Smooth muscle cell (in vitro differentiated cells): ENCODE measurements at regions not wholly inside any gene's neighbourhood (a gene's known extent, or its start where the extent isn't known, plus 50 kb on each side); places are given as distances from the start of the nearest gene placed in this dataset.

Experiments used
- DNase-seq: peaks from one replicate; lab custom pipeline; 2025; ENCODE audit not compliant: unreplicated experiment; lab: John Stamatoyannopoulos, UW
- H2AFZ ChIP-seq: fragments of 200-600 bp; sonication (generic); 2 replicates; pipeline ENCODE4 v1.6.0; 2016; ENCODE audit warnings: antibody characterized with exemption, low read depth, mild to moderate bottlenecking
- H3F3A ChIP-seq: fragments of 200-600 bp; sonication (generic); 2 replicates; pipeline ENCODE4 v1.6.0; 2017; ENCODE audit warnings: antibody characterized with exemption, low read depth
- H3K27ac ChIP-seq: fragments of 200-600 bp; sonication (generic); 2 replicates; pipeline ENCODE4 v1.5.1; 2016; ENCODE audit warnings: low read depth, mild to moderate bottlenecking
- H3K27me3 ChIP-seq: fragments of 200-600 bp; sonication (generic); 2 replicates; pipeline ENCODE4 v1.6.1; 2016; ENCODE audit warnings: low read depth, mild to moderate bottlenecking
- H3K36me3 ChIP-seq: fragments of 200-600 bp; sonication (generic); 2 replicates; pipeline ENCODE4 v1.5.1; 2016; ENCODE audit warnings: low read depth
- H3K4me1 ChIP-seq: fragments of 200-600 bp; sonication (generic); 2 replicates; pipeline ENCODE4 v1.5.1; 2016; ENCODE audit warnings: low read depth
- H3K4me2 ChIP-seq: fragments of 200-600 bp; sonication (generic); 2 replicates; pipeline ENCODE4 v1.6.0; 2016; ENCODE audit warnings: mild to moderate bottlenecking
- H3K4me3 ChIP-seq: fragments of 200-600 bp; sonication (generic); 2 replicates; pipeline ENCODE4 v1.5.1; 2016; ENCODE audit warnings: mild to moderate bottlenecking
- H3K79me2 ChIP-seq: fragments of 200-600 bp; sonication (generic); 2 replicates; pipeline ENCODE4 v1.6.0; 2016; ENCODE audit warnings: low read depth, mild to moderate bottlenecking
- H3K9ac ChIP-seq: fragments of 200-600 bp; sonication (generic); 2 replicates; pipeline ENCODE4 v1.6.0; 2016; ENCODE audit warnings: low read depth
- H3K9me3 ChIP-seq: fragments of 200-600 bp; sonication (generic); replicated peaks from 2 replicates; pipeline ENCODE4 v1.5.1; 2016; ENCODE audit warnings: low read depth
- H4K20me1 ChIP-seq: fragments of 200-600 bp; sonication (generic); 2 replicates; pipeline ENCODE4 v1.6.0; 2016; ENCODE audit warnings: low read depth
- WGBS: methylation state at CpG from one replicate; pipeline ENCODE4 v1.1.7; 2016; ENCODE audit warnings: low lambda C conversion rate; 5-methylcytosine and 5-hydroxymethylcytosine counted together
- TF ChIP-seq, protein P1 (sequence below): fragments of 200-600 bp; sonication (generic); IDR thresholded peaks from 2 replicates; pipeline ENCODE4 v1.5.1; 2017; ENCODE audit warnings: borderline replicate concordance, mild to moderate bottlenecking, antibody characterized with exemption; ENCODE audit not compliant: insufficient read depth, poor library complexity, severe bottlenecking

DNA sequence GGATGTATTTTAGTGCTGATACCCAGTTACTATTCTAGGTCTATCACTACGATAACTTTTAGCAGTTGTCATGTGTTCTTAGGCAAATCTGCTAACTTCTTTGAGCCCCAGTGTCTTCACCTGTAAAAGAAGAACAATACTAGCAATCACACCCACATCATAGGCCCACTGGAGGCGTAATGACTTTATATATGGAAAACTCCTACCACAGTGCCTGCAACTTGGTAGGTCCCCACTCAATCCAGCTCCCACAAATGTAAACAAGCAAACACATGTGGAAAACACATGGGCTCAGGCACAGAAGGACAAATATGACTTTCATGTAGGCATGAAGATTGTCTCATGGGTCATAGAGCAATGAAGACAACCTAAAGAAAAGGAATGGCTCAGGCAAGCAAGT, 115.8 kb downstream of the TBX19 start:
- TF ChIP-seq, protein P1, sequence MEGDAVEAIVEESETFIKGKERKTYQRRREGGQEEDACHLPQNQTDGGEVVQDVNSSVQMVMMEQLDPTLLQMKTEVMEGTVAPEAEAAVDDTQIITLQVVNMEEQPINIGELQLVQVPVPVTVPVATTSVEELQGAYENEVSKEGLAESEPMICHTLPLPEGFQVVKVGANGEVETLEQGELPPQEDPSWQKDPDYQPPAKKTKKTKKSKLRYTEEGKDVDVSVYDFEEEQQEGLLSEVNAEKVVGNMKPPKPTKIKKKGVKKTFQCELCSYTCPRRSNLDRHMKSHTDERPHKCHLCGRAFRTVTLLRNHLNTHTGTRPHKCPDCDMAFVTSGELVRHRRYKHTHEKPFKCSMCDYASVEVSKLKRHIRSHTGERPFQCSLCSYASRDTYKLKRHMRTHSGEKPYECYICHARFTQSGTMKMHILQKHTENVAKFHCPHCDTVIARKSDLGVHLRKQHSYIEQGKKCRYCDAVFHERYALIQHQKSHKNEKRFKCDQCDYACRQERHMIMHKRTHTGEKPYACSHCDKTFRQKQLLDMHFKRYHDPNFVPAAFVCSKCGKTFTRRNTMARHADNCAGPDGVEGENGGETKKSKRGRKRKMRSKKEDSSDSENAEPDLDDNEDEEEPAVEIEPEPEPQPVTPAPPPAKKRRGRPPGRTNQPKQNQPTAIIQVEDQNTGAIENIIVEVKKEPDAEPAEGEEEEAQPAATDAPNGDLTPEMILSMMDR = no peak
- WGBS = 89% methylated on average over 2 of the region's 2 CpGs
- Histone ChIP-seq H3K9me3 (no peaks in the 10 kb centered on the region), H3K27me3 (no peaks in the 10 kb centered on the region), H3K9ac (no peak overlapping the region), H3K4me3 (no peak overlapping the region), H3K4me2 (no peak overlapping the region), H3K36me3 (no peaks in the 10 kb centered on the region), H3F3A (no peaks in the 10 kb centered on the region), H4K20me1 (no peaks in the 10 kb centered on the region), H3K79me2 (no peaks in the 10 kb centered on the region), H2AFZ (no peak overlapping the region), H3K27ac (no peak overlapping the region), H3K4me1 (no peaks in the 10 kb centered on the region)
- DNase-seq = no peak

DNA sequence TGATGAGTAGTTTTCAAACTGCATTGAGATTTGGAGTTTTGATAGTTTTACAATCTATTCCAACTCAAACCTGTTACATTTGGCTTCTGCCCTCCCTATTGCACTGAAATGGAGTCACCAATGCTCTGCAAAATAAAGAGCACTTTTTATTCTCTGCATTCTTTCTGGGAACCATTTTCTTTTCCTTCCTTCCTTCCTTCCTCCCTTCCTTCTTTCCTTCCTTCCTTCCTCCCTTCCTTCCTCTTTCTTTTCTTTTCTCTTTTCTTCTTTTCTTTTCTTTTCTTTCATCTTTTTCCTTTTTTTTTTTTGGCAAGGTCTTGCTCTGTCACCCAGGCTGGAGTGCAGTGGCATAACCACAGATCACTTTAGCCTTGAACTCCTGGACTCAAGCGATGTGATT, 114.2 kb downstream of the TBX19 start:
- no peaks in the 10 kb centered on the region for H3K4me1 ChIP-seq
- H3K9me3 ChIP-seq = no peaks in the 10 kb centered on the region
- no peaks in the 10 kb centered on the region for H3K36me3 ChIP-seq
- H4K20me1 ChIP-seq = no peaks in the 10 kb centered on the region
- no peak overlapping the region for H3K4me3 ChIP-seq
- no peaks in the 10 kb centered on the region for H3F3A ChIP-seq
- DNase-seq = no peak
- no peak overlapping the region for H2AFZ ChIP-seq
- no peaks in the 10 kb centered on the region for H3K79me2 ChIP-seq
- no peak overlapping the region for H3K4me2 ChIP-seq
- H3K27ac ChIP-seq = no peak overlapping the region
- H3K27me3 ChIP-seq = no peaks in the 10 kb centered on the region
- 100% methylated on average over 1 of the region's 1 CpG for WGBS
- H3K9ac ChIP-seq = no peak overlapping the region
- TF ChIP-seq, protein P1 = no peak

DNA sequence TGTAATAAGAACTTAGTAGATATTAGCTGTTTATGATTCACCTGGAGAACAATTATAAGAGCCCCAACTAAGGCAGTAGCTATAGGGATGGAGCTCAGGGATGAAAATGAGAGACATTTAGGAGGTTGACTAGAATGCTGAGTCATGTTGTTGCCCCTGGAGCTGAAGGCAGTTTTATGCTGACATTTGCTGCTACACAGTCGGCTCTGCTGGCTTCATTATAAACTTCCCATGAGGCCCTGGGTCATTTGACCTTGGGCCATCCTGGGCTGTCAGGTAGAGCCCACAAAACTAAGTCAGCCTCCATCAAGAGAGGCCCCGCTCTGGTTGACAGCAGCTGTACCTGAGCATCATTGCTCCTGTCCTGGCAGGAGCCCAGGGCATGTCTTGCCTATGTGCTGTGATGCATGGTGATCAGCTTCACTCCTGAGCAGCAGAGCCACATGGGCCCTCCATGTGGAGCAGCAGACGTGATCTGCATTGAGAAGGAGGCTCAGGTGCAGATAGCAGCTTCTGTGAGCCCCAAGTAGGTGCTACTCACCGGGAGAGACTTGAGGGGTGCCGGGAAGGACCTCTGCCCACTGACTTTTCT, 112.4 kb downstream of the TBX19 start:
- H3K9me3 ChIP-seq = no peaks in the 10 kb centered on the region
- H3K4me3 ChIP-seq = no peak overlapping the region
- no peaks in the 10 kb centered on the region for H3F3A ChIP-seq
- no peak for DNase-seq
- no peaks in the 10 kb centered on the region for H3K4me1 ChIP-seq
- no peaks in the 10 kb centered on the region for H3K79me2 ChIP-seq
- TF ChIP-seq, protein P1 = no peak
- H4K20me1 ChIP-seq = no peaks in the 10 kb centered on the region
- no peaks in the 10 kb centered on the region for H3K36me3 ChIP-seq
- no peak overlapping the region for H2AFZ ChIP-seq
- H3K4me2 ChIP-seq = peak overlapping the region; percentile 23
- H3K9ac ChIP-seq = no peak overlapping the region
- no peaks in the 10 kb centered on the region for H3K27me3 ChIP-seq
- 76% methylated on average over 5 of the region's 5 CpGs for WGBS
- H3K27ac ChIP-seq = no peak overlapping the region

DNA sequence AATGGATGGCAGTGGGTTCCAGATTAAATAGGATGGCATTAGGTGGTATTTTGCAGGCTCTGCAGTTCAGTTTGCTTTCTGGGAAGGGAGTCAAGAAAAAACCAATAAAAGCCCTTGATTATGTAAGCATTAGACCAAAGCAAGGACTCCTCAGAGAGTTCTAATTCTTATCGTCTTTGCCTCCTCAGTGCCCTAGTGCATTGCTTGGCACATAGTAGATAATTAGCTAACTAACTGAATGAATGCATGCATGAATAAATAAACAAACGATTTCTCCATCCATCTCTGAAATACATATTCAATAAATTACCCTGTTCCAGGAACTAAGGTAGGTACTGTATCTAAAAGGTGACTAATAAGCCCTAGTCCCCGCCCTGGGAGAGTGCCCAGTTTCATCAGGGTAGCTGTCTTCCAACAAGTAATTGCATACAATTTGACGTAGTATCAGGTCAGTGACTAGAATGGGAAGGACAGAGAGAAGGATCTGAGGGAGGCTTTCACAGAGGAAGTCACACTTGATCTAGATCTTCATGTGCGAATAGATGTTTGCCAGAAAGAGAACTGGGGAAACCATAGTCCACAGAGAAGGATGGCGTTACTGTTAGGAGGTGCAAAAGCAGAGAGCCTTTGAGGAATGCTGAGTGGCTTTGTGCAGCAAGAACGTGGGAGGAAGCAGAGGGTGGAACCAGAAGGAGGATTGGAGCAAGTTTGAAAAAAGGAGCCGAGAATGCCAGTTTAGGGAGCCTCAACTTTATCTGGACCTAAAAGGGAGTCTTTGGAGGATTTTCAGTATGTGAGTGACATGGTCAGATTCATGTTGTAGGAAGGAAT, 111.4 kb downstream of the TBX19 start:
- DNase-seq = no peak
- WGBS = 46% methylated on average over 8 of the region's 8 CpGs
- no peaks in the 10 kb centered on the region for H3K9me3 ChIP-seq
- no peaks in the 10 kb centered on the region for H3K79me2 ChIP-seq
- peak overlapping the region; percentile 54 for H2AFZ ChIP-seq
- H3K27ac ChIP-seq = no peak overlapping the region
- H3K27me3 ChIP-seq = no peaks in the 10 kb centered on the region
- peak overlapping the region; percentile 23 for H3K4me2 ChIP-seq
- H3K36me3 ChIP-seq = no peaks in the 10 kb centered on the region
- no peaks in the 10 kb centered on the region for H4K20me1 ChIP-seq
- no peak overlapping the region for H3K9ac ChIP-seq
- H3K4me1 ChIP-seq = peaks cover 4% of the 10 kb centered on the region
- TF ChIP-seq, protein P1 = no peak
- no peak overlapping the region for H3K4me3 ChIP-seq
- no peaks in the 10 kb centered on the region for H3F3A ChIP-seq
